GM18909 (cell line): ENCODE measurements at regions not wholly inside any gene's neighbourhood (a gene's known extent, or its start where the extent isn't known, plus 50 kb on each side); places are given as distances from the start of the nearest gene placed in this dataset.

Experiments
- ATAC-seq: cut with Tn5 transposase; IDR thresholded peaks from one replicate; pipeline ENCODE4 v1.9.1; 2021; ENCODE audit warnings: mild to moderate bottlenecking; ENCODE audit not compliant: unreplicated experiment, poor library complexity

GRCh38 chr17:77859035-77859810 lies 99.3 kb upstream of the TNRC6C start:
- ATAC-seq, result no peak

- ATAC-seq, result no peak
Observed at GRCh38 chr17:77861133-77861695, 97.3 kb upstream of the TNRC6C start.

DNA sequence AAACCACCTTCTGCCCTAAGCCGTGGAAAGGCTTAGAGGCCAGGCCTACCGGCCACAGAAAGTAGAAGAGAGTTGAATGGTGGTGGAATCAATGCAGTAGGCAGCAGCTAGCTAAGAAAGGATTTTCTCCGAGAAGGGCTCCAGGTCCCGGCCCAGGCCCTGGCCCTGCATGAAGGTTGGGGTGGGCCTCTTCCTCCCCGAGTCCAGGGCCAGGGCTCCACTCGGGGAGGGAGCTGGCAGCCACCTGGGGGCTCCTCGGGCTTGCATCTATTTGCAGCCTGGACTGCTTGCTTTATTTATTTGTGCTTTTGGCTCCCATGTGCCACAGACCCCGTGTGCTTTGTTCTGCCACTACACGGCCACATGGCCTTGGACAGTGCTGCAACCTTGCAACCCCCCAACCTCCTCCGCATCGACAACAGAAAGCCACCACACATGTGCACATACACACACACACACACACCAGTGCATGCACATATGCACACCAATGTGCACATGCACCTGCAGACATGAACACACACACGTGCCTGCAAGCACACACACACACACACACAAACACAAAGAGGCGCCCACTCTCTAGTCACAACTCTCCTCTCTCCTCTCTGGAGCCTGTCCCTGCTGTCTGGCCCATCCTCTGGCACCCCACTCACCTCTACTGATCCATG lies 96.4 kb upstream of the TNRC6C start:
- ATAC-seq, result no peak

DNA sequence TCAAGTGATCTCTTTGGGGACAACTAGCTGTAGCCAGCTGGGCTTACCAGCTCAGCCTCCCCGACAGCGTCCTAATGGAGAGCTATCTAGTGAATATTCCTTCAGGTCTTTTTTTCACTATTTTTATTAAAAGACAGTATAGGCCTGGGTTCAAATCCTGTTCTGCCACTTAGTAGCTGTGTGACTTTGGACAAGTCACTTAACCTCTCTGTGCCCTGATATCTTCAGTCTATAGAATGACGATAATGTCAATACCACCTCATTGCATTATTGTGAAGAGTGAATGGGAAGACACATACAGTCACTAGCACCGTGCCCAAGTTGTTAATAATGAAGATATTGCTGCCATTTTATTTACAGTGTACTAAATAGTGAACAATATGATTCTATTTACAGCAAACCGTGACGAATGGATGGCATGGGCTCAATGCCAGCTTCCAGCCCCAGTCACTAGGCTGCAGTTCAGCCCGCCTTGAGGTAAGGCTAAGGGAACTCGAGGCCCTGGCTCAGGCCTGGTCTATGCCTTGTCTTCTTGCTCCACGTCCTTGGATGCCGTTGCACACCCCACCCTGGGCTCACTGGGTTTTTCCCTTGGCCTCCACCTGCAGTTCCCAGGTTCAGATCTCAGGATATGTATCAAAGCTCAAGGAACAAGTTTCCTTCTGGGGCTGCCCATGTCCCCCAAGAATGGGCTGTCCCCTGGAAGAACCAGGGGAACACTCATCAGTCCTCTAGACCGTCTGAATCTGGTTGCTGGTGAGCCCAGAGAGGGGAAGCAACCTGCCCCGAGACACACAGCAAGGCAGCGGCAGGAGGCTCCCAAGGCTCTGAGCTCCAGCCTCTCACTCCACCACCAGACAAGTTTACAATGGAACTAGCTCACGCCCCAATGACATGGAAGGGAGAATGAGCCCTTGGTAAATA lies 95.4 kb upstream of the TNRC6C start:
- no peak for ATAC-seq

GRCh38 chr17:77863814-77864161 lies 94.7 kb upstream of the TNRC6C start:
- ATAC-seq, result no peak

- ATAC-seq, result no peak
Observed at GRCh38 chr17:77864234-77865111, 94.0 kb upstream of the TNRC6C start.

GRCh38 chr17:77865112-77865611 lies 93.3 kb upstream of the TNRC6C start:
- ATAC-seq, result no peak

DNA sequence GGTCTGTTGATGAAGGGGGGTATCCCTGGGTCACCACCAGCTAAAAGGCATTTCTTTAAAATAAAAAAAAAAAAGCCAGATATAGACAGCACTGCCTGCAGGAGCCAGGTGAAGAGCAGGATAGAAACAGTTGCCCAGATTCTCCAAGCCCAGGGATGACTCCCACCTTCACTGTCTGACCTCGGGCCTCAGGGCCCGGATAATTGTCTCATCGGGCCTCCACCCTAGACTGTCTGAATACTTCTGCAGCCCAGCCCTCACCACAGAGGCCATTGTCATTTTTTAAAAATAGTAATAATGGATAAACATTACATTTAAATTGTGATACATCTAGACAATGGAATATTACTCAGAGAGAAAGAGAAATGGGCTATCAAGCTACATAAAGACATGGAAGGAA lies 92.8 kb upstream of the TNRC6C start:
- ATAC-seq, result no peak

GRCh38 chr17:77867308-77867781 lies 91.2 kb upstream of the TNRC6C start:
- no peak for ATAC-seq

GRCh38 chr17:77867976-77868713 lies 90.4 kb upstream of the TNRC6C start:
- no peak for ATAC-seq

GRCh38 chr17:77869041-77869599 lies 89.4 kb upstream of the TNRC6C start:
- ATAC-seq, result no peak

DNA sequence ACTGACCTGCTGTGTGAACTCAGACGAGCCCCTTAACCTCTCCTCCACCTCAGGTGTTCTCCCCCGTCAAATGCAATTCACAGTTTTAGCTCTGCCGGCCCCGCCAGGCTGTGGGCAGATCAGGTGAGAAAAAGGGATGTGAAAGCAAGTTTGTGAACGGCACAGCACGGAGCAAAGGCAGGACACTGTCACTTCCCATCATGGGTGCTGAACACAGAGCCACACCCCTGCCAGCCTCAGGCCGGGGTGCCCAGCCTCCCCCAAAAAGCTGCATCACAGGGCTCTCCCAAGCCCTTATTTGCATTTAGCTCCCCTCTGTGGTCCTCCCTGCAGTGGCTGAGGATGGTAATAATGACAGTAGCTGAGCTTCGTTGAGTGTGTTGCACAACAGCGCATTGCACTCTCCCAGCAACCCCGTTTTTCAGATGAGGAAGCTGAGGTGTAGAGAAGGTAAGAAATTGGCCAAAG lies 88.8 kb upstream of the TNRC6C start:
- ATAC-seq, result peak; percentile 82

DNA sequence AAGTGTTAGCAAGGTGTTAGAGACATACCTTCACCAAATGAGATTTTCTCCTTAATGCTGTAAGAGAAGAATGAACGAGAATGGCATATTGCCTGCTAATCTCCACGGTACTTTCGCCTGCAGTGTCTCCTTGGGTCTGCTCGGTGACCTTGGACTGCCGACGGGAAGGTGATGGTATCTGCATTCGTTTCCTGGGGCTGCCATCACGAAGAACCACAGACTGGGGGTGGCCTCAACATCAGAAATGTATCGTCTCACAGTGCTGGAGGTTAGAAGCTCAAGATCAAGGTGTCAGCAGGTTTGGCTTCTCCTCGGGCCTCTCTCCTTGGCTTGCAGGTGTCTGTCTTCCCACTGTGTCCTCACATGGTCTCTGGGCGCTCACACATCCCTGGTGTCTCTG lies 86.3 kb upstream of the TNRC6C start:
- no peak for ATAC-seq

- no peak for ATAC-seq
Observed at GRCh38 chr17:77872714-77873499, 85.6 kb upstream of the TNRC6C start.

DNA sequence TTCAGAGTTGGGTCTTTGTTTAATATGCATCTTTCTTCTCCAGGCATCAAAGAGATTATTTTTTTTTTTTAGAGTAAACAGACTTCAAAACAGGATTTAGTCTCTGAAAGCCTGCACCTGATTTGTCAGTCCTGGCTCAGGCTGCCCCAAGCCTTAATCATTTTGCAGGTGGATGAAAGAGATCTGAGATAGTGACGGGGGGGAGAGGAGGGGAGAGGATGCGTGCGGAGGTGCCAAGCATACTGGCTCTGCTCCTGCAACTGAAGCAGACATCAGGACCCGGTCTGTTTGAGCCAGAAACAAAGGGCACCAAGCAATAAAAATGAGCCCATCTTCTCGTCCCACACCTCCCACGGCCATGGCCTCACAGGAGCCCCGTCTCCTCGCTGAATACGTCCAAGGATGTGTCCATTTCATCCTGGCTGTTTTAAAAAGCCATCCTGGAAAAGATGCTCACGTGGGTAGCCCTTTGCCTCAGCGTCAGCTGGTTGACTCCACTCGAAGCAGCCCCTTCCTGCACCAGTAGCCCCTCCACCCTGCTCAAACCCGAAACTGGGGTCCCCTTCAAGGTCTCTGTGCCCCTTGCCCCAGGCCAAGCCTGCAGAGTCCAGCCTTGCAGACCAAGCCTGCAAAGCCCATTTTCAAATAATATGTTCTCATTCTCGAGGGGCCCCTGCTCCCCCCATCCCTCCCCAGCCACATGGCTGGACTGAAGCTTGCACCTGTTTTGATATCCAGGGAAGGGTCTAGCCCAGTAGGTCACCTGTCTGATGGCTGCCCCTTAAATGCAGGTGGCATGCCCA lies 84.8 kb upstream of the TNRC6C start:
- no peak for ATAC-seq

DNA sequence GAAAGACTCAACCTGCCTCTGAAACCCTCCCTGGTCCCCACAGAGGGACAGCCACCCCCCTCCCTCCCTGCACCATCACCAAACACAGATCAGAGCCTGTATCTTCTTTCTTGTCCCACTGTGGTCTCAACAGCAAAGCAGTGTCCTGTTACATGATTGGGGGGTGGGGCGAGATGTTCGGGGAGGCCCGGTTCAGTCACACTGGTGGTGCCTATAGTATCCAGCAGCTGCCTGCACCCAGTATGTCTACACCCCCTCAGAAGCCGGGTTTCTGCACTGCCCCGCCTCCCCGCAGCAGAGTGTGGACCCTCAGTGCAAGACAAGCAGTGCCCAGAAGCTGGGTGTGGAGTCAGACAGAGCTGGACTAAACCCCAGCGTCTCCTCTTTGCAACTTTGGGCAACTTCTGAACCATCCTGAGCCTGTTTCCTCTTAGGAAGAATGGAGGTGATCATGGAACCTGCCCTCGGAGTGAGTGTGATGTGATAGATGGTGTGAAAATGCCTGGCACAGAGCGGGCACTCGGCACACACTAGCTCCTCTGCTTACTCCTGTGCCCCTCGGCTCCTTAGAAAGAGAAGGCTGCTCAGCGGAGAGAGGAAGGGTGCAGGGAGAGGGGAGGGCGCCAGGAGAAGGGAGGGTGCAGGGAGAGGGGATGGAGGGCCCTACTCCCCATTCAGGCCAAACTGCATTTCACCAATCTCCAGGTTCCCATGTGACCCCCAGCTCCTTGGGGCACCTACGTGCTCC lies 84.0 kb upstream of the TNRC6C start:
- no peak for ATAC-seq
